HepG2 (cell line): ENCODE measurements at regions not wholly inside any gene's neighbourhood (a gene's known extent, or its start where the extent isn't known, plus 50 kb on each side); places are given as distances from the start of the nearest gene placed in this dataset.

Source experiments
- ATAC-seq: fragments of 200-7000 bp; cut with Tn5 transposase; 3 replicates; pipeline ENCODE4 v1.9.1; 2020; ENCODE audit warnings: mild to moderate bottlenecking, moderate library complexity
- BruUV-seq: library from RNA; stranded (reverse); fragments of 400-500 nt; replicated peaks from 2 replicates; lab custom pipeline; 2021; lab: Mats Ljungman, UMichigan
- CTCF ChIA-PET: fragments of 300-600 bp; formaldehyde crosslinking; extraction: SDS; loops from one replicate; lab custom pipeline; 2021; ENCODE audit warnings: low total read pairs, inconsistent platforms, low intra/inter-chr PET ratio; lab: Yijun Ruan, JAX
- POLR2A ChIA-PET: fragments of 350-600 bp; sonication (Branson Sonifier 250); formaldehyde crosslinking; loops from one replicate; lab custom pipeline; 2020; ENCODE audit warnings: antibody characterized with exemption, inconsistent platforms; lab: Yijun Ruan, JAX
- DNase-seq: peaks from one replicate; pipeline ENCODE4 v3.0.0-alpha.2; 2015; ENCODE audit warnings: low spot score
- FAIRE-seq: peaks from 3 replicates; lab custom pipeline; 2011; peaks lifted over from hg19 to GRCh38; lab: Jason Lieb, UNC
- H2AFZ ChIP-seq: one replicate; pipeline ENCODE4 v1.6.1; 2011; ENCODE audit warnings: low read length, inconsistent platforms
- H3K27ac ChIP-seq: fragments of 300-600 bp; 3 replicates; pipeline ENCODE4 v1.8.0; 2011; ENCODE audit warnings: mixed run types, mild to moderate bottlenecking, mixed read lengths, low read length, inconsistent platforms; ENCODE audit not compliant: insufficient read depth; ENCODE audit errors: extremely low read length
- H3K27me3 ChIP-seq, 2 experiments: fragments of 200-600 bp in 1 of 2; 2 replicates in 1 of 2; 3 replicates in 1 of 2; pipeline versions ENCODE4 v1.6.0 to v1.8.0; 2011; ENCODE audit warnings: low read length in 2 of 2, mild to moderate bottlenecking in 2 of 2, moderate library complexity in 2 of 2, inconsistent platforms in 1 of 2; ENCODE audit not compliant: insufficient read depth in 2 of 2, control insufficient read depth in 1 of 2
- H3K36me3 ChIP-seq, 2 experiments: fragments of 200-600 bp in 1 of 2; replicated peaks in 1 of 2; 2 replicates in 1 of 2; 3 replicates in 1 of 2; pipeline versions ENCODE4 v1.5.1 to v1.8.0; 2011; ENCODE audit warnings: low read length in 2 of 2, inconsistent platforms in 1 of 2; ENCODE audit not compliant: insufficient read depth in 2 of 2, control insufficient read depth in 1 of 2
- H3K4me1 ChIP-seq: 2 replicates; pipeline ENCODE4 v1.5.1; 2012; ENCODE audit warnings: low read length, inconsistent platforms; ENCODE audit not compliant: insufficient read depth
- H3K4me2 ChIP-seq: 2 replicates; pipeline ENCODE4 v1.6.0; 2011; ENCODE audit warnings: low read depth, low read length, inconsistent platforms
- H3K4me3 ChIP-seq, 3 experiments: fragments of 200-600 bp in 1 of 3; sonication (generic), shearing (Covaris generic) in 1 of 3; replicated peaks in 1 of 3; 2 replicates each; pipeline ENCODE4 v1.5.1; 2011 to 2016; ENCODE audit warnings: low read length in 3 of 3, inconsistent platforms in 2 of 3, low read depth in 2 of 3, mild to moderate bottlenecking in 2 of 3, control low read depth in 1 of 3, mixed read lengths in 1 of 3; ENCODE audit not compliant: insufficient read depth in 1 of 3
- H3K79me2 ChIP-seq: one replicate; pipeline ENCODE4 v1.6.1; 2011; ENCODE audit warnings: low read length, inconsistent platforms; ENCODE audit not compliant: insufficient read depth
- H3K9ac ChIP-seq: 2 replicates; pipeline ENCODE4 v1.6.0; 2011; ENCODE audit warnings: mild to moderate bottlenecking, low read depth, low read length, inconsistent platforms; ENCODE audit not compliant: insufficient read depth
- H3K9me3 ChIP-seq: 2 replicates; pipeline ENCODE4 v1.5.1; 2012; ENCODE audit warnings: mild to moderate bottlenecking, low read length
- H4K20me1 ChIP-seq: 2 replicates; pipeline ENCODE4 v1.6.0; 2011; ENCODE audit warnings: inconsistent platforms, mild to moderate bottlenecking, low read length, moderate library complexity; ENCODE audit not compliant: insufficient read depth
- ATRX ChIP-seq: sonication (generic); formaldehyde crosslinking; IDR thresholded peaks from 2 replicates; pipeline ENCODE4 v1.4.0; 2020; ENCODE audit warnings: missing genetic modification reagents, borderline replicate concordance
- JARID2 ChIP-seq: sonication (generic); formaldehyde crosslinking; IDR thresholded peaks from 2 replicates; pipeline ENCODE4 v1.8.1; 2023; ENCODE audit warnings: missing genetic modification reagents, inconsistent platforms; ENCODE audit not compliant: insufficient replicate concordance
- KAT8 ChIP-seq: IDR thresholded peaks from 2 replicates; pipeline ENCODE4 v1.6.1; 2016; ENCODE audit warnings: missing genetic modification reagents, missing compliant biosample characterization
- MBD4 ChIP-seq: IDR thresholded peaks from 2 replicates; pipeline ENCODE4 v1.6.1; 2012; ENCODE audit warnings: low read length, inconsistent platforms, borderline replicate concordance
- RORA ChIP-seq: sonication (generic); formaldehyde crosslinking; IDR thresholded peaks from 2 replicates; pipeline ENCODE4 v1.5.0; 2020; ENCODE audit warnings: mild to moderate bottlenecking, missing genetic modification reagents, moderate library complexity
- ZNF501 ChIP-seq: sonication (generic); formaldehyde crosslinking; IDR thresholded peaks from 2 replicates; pipeline ENCODE4 v1.5.1; 2020; ENCODE audit warnings: mild to moderate bottlenecking, moderate library complexity, missing genetic modification reagents
- ZNF792 ChIP-seq: IDR thresholded peaks from 2 replicates; pipeline ENCODE4 v1.6.1; 2016
- ZZZ3 ChIP-seq: sonication (generic); formaldehyde crosslinking; IDR thresholded peaks from 2 replicates; pipeline ENCODE4 v1.4.0; 2020; ENCODE audit warnings: missing genetic modification reagents, mild to moderate bottlenecking, borderline replicate concordance
- WGBS: methylation state at CpG from one replicate; pipeline ENCODE4 v1.1.6; 2017; ENCODE audit warnings: low lambda C conversion rate; 5-methylcytosine and 5-hydroxymethylcytosine counted together
- in situ Hi-C: cut with HindIII; loops from 2 replicates; pipeline ENCODE4 v1.10.0; 2017; ENCODE audit warnings: low pct_unique_long_range_greater_than_20kb; ENCODE audit not compliant: extremely low pct_ligation_motif_present
- intact Hi-C: fragments of 100-400 bp; cut with micrococcal nuclease; formaldehyde crosslinking; loops from one replicate; pipeline ENCODE4 v1.10.0; 2022; ENCODE audit not compliant: unreplicated experiment
- TF ChIP-seq, protein P1 (sequence below): sonication (generic); formaldehyde crosslinking; IDR thresholded peaks from 2 replicates; pipeline ENCODE4 v1.5.1; 2020; ENCODE audit warnings: mild to moderate bottlenecking, missing genetic modification reagents, moderate library complexity
- TF ChIP-seq, protein P2 (sequence below): sonication (generic); formaldehyde crosslinking; IDR thresholded peaks from 2 replicates; pipeline ENCODE4 v1.5.0; 2020; ENCODE audit warnings: mild to moderate bottlenecking, missing genetic modification reagents
- TF ChIP-seq, protein P3 (sequence below): sonication (generic); formaldehyde crosslinking; IDR thresholded peaks from 2 replicates; pipeline ENCODE4 v1.8.1; 2023; ENCODE audit warnings: mild to moderate bottlenecking, moderate library complexity, missing genetic modification reagents
- TF ChIP-seq, protein P4 (sequence below): IDR thresholded peaks from 2 replicates; pipeline ENCODE4 v1.6.1; 2016; ENCODE audit warnings: missing compliant biosample characterization, missing genetic modification reagents, borderline replicate concordance
- TF ChIP-seq, protein P5 (sequence below): sonication (generic); formaldehyde crosslinking; IDR thresholded peaks from 2 replicates; pipeline ENCODE4 v1.5.1; 2020; ENCODE audit warnings: missing genetic modification reagents, mild to moderate bottlenecking, borderline replicate concordance

DNA sequence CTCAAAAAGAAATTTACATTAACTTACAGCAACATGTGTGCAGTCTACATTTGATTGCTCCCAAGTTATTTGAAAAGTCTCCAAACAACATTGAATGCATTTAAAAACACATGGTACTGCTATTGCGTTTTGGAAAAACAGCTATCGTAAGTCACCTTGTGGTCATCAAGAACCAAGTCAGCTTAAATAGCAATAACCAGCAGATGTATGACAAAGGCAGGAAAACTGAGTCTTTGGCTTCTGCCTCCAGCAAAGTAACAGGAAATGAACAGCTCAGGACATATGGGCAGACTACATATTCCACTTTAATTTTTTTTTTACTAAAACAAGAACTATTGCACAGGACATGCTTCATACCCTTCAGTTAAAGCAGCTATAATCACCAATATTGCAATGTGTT is 580.6 kb upstream of the SPRY2 start:
- Histone ChIP-seq H3K4me1 (no peaks in the 10 kb centered on the region), H2AFZ (no peak overlapping the region), H3K4me3 (no peak overlapping the region), H3K36me3 (no peaks in the 10 kb centered on the region), H3K4me2 (no peak overlapping the region), H3K79me2 (no peaks in the 10 kb centered on the region), H3K9ac (no peak overlapping the region), H3K27me3 (no peaks in the 10 kb centered on the region; a peak in 1 of 5 replicates), H4K20me1 (no peaks in the 10 kb centered on the region), H3K27ac (no peak overlapping the region), H3K9me3 (no peaks in the 10 kb centered on the region)
- BruUV-seq = no TSS peak
- intact Hi-C loops = no loop called here
- in situ Hi-C loops = no loop called here
- DNase-seq (no peak), ATAC-seq (no peak), FAIRE-seq (no peak)
- 17% methylated on average over 2 of the region's 2 CpGs for WGBS
- CTCF ChIA-PET = no interaction called here
- POLR2A ChIA-PET = no interaction called here
- no peak for TF ChIP-seq ZNF792 (CRISPR knock-in tag)
- TF ChIP-seq, protein P1, sequence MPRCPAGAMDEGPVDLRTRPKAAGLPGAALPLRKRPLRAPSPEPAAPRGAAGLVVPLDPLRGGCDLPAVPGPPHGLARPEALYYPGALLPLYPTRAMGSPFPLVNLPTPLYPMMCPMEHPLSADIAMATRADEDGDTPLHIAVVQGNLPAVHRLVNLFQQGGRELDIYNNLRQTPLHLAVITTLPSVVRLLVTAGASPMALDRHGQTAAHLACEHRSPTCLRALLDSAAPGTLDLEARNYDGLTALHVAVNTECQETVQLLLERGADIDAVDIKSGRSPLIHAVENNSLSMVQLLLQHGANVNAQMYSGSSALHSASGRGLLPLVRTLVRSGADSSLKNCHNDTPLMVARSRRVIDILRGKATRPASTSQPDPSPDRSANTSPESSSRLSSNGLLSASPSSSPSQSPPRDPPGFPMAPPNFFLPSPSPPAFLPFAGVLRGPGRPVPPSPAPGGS = no peak
- no peak for TF ChIP-seq KAT8
- no peak for TF ChIP-seq ATRX (CRISPR knock-in tag)
- no peak for TF ChIP-seq JARID2 (CRISPR knock-in tag)
- TF ChIP-seq, protein P2, sequence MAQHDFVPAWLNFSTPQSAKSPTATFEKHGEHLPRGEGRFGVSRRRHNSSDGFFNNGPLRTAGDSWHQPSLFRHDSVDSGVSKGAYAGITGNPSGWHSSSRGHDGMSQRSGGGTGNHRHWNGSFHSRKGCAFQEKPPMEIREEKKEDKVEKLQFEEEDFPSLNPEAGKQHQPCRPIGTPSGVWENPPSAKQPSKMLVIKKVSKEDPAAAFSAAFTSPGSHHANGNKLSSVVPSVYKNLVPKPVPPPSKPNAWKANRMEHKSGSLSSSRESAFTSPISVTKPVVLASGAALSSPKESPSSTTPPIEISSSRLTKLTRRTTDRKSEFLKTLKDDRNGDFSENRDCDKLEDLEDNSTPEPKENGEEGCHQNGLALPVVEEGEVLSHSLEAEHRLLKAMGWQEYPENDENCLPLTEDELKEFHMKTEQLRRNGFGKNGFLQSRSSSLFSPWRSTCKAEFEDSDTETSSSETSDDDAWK = no peak
- TF ChIP-seq ZNF501 (CRISPR knock-in tag) = no peak
- TF ChIP-seq, protein P3, sequence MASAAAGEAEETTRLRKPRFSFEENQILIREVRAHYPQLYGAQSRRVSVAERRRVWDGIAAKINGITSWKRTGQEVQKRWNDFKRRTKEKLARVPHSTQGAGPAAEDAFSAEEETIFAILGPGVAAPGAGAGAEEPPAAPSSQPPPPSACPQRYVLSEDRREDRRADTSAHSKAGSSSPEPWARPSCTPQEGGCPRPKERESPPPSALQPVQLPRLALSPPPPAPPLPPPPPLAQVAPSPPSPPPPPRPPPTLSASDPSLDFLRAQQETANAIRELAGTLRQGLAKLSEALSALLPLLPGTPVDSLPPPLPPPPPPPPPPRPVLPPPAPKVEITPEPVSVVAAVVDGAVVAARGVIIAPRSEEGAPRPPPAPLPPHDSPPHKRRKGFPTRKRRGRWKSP (CRISPR knock-in tag) = no peak
- no peak for TF ChIP-seq MBD4
- no peak for TF ChIP-seq ZZZ3 (CRISPR knock-in tag)
- TF ChIP-seq RORA (CRISPR knock-in tag) = no peak
- TF ChIP-seq, protein P4, sequence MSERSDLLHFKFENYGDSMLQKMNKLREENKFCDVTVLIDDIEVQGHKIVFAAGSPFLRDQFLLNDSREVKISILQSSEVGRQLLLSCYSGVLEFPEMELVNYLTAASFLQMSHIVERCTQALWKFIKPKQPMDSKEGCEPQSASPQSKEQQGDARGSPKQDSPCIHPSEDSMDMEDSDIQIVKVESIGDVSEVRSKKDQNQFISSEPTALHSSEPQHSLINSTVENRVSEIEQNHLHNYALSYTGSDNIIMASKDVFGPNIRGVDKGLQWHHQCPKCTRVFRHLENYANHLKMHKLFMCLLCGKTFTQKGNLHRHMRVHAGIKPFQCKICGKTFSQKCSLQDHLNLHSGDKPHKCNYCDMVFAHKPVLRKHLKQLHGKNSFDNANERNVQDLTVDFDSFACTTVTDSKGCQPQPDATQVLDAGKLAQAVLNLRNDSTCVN = no peak
- TF ChIP-seq, protein P5, sequence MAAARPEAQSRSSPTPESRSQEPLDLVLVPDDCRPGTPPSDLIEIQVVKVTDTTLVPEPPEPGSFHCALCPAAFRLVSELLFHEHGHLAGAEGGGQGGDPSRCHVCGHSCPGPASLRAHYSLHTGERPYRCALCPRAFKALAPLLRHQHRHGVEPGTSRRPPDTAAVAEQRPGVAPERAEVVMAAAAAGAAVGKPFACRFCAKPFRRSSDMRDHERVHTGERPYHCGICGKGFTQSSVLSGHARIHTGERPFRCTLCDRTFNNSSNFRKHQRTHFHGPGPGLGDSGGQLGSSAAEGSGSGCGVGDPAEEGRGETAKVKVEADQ (CRISPR knock-in tag) = no peak
